ENCODE measurements at regions not wholly inside any gene's neighbourhood (a gene's known extent, or its start where the extent isn't known, plus 50 kb on each side); places are given as distances from the start of the nearest gene placed in this dataset.

DNA sequence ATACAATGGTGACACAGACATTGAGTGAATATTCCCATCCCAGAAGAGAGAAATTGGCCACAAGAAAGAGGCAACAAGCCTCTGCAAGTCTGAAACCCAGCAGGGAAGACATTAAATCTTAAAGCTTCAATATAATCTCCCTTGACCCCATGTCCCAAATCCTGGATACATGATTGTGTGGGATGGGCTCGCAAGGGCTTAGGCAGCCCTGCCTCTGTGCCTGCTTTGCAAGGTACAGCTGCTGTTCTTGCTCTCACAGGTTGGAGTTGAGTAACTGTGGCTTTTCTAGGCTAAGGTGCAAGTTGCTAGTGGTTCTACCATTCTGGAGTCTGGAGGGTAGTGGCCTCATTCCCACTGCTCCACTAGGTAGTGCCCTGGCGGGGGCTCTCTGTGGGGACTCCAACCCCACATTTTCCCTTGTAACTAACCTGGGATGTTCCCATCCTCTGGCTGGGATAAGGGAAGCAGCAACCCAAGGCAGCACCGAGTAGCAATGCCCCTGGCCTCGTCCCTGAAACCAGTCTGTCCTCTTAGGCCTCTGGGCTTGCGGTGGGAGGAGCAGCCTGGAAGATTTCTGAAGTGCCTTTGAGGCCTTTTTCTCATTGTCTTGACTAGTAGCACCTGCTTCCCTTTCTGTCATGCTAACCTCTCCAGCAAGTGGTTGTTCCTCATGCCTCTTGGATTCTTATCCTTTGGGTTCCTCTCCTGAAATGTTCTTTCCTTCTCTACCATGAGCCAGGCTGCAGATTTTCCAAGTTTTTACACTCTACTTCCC, 90.0 kb downstream of the FAM174B start:
- DNase-seq, result no peak

DNA sequence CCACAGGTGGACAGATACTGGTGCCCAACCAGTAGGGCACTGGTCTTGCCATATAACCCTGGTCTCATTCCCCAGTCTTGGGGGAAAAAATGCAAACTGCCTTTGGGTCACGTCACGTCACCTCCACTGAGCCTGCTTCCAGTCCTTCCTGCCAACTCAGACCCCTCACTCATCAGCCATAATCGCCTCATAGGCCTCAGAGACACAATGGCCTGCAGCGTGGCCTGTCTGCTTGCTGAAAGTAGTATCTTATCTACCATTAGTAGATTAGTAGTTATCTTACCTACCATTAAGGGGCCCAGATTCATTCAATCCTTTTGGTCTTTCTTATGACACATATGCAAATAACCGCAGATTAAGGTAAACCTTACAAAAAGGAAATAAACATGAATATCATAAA, 93.8 kb downstream of the FAM174B start:
- no peak for DNase-seq

DNA sequence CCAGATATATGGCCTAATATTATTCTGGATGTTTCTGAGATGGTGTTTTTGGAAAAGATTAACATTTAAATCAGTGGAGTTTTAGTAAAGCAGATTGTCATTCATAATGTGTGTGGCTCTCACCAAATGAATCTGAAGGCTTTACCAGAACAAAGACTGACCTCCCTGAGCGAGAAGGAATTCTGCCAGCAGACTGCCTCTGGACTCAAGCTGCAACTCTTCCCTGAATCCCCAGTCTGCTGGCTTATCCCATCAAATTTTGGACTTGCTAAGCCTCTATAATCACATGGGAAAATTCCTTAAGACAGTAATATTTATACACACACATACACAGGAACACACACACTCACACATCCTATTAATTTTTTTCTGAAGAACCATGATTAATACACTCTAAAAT, 102.3 kb downstream of the FAM174B start:
- DNase-seq, result no peak

DNA sequence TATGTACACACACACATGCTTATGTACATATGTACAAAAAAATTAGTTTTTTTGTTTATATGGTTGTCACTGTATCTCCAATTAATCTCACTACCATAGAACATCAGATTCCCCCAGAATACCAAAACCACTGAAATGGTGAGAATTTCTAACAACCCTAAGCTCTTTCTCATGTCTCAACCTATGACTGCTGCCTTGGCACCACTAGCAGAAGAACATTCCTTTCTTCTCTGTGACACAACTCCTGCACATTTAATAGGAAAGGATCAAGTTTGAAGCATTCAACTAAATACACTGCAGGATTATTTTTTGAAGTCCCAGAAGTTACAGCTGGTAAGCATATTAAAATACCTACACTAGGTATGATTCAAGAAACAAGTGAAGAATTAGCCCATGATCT, 109.6 kb downstream of the FAM174B start:
- DNase-seq, result no peak

DNA sequence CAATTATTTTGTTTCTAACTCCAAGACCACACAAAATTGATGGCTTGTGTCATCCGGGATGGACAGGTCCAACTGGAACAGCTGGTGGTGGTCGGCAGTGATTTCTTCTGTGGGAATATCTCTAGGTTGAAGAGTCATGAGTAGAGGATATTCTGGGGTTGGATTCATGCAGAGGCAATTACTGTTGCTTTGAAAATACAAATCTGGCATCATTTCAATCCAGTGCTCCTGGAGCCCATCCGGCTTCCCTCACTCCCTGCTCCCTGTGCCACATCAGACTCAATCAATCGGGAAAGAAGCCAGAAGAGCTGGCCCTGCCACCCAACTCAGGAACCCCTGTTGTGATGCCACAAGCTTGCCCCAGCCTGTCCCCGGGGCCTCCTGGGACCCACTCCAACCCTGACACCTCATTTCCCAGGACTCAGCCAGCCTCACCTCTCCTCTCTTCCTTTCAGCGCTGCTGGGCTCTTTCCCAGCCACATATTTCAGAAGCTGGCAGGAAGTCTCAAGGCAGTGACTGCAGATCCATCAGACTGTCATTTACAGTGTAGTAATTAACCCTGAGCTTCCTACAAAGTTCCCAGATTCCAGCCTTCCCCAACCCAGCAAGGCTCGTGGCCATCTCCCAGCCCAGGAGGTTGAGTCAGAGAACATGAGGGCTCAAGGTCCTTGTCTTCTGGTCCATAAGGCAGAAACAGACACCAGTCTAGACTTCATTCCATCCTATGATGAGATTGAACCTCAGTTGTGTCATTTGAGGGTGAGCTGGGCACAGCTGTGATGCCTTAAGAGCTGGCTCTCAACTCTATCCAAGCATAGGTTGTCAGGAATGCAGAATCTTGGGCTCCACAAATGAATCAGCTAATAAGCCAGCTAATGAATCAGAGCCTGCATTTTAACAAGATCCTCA, 114.0 kb downstream of the FAM174B start:
- DNase-seq, result no peak

DNA sequence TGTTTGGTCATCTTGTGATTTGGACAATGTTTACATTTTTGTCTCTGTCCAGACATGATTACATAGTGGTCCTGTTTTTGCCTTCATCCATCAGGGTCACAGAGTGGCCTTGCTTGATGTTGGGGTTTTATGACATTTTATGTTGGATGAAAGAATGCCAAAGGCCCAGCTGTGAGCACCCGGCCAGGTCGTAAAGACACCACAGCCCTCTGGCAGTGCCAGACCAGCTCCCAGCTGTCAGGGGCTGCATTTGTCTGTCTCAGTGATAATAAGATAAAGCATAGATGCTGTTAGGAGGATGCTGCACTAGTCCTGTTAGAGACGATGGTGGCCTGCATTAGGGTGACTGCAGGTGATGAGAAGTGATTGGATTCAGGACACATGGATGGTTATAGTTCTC, 117.5 kb downstream of the FAM174B start:
- no peak for DNase-seq

DNA sequence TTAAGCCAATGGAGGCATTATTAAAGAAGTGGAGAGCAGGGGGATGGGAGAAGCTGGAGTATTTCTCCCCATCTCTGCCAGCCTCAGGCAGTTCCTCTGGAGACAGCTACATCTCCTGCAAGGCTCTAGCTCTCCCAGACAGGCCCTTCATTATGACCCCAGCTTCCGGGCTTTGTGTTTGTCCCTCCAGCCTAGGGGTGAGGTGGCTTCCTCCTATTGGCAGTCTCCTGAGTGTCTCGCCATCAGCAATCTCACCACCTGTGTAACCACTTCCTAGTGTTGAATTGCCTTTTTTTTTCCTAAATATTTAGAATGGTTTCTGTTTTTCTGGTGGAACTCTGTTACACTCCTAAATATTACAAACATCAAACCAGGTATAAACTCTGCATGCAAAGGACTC, 122.3 kb downstream of the FAM174B start:
- no peak for DNase-seq

DNA sequence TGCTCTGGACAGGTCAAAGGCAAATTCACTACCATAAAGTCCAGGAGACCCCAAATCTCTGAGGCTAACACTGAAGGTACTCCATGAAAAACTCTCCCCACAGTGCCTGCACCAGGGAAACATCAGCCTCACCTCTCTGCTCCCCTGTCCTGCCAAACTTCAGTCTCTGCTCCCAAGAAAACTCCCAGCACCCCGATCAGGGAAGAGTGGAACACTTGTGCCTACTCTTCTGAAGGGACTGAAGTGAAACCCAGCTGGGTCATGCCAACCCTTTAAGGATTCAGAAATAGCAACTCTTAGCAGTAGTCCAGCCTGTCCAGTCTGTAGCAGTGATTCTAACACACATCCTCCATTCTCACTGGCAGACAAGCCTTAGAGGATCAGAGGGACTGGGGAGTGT, 124.2 kb downstream of the FAM174B start:
- no peak for DNase-seq

DNA sequence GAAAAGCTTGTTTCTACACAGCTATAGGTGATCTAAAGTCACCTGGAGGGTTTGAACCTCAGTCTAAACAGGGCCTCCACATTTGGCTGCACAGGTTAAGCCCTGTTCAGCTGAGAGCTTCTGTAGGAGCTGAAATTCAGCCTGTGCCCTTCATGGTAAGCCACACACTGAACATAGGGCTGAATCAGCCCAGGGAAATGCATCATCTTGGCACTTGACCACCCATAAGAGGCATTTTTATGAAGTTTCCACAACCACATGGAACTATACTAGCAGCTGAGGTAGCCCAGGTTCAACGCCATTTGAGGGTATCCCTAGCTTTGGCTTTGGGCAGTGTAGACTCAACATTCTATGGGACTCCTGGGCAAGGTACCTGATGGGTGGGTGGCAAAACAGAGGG, 126.8 kb downstream of the FAM174B start:
- no peak for DNase-seq

DNA sequence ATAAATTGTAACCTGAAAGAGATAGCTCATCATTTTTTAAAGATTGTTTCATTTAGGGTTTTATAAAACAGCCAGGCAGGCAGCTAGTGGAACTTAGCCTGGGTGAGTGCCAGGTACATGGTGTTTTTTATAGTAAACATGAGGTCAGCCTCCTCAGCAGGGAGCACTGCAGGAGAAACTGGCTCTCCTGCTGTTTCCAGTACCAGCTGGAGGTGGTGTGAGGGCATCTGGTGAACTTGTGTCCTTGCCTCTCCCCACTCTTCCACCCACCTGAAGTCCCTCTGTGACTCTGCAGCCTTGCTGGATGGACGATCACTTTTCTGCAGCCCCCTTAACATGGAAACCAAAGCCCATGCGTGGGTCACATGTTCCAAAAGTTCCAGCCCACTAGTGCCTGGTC, 128.4 kb downstream of the FAM174B start:
- no peak for DNase-seq

DNA sequence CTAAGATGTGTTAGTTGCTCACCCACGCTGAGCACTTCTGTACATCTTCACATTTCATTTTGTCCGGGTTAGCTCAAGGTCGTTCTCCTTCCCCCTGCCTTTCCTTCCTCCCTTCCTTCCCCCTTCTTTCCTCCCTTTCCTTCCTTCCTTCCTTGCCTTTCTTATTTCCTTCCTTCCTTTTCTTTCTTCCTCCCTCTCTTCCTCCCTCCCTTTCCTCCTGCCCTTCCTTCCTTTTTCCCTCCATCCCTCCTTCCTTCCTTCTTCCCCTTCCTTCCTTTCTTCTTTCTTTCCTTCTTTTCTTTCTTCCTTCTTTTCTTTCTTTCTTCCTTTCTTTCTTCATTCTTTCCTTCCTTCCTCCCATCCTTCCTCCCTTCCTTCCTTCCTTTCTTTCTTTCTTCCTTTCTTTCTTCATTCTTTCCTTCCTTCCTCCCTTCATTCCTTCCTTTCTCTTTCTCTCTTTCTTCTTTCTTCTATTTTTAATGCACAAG, 129.8 kb downstream of the FAM174B start:
- DNase-seq, result no peak

DNA sequence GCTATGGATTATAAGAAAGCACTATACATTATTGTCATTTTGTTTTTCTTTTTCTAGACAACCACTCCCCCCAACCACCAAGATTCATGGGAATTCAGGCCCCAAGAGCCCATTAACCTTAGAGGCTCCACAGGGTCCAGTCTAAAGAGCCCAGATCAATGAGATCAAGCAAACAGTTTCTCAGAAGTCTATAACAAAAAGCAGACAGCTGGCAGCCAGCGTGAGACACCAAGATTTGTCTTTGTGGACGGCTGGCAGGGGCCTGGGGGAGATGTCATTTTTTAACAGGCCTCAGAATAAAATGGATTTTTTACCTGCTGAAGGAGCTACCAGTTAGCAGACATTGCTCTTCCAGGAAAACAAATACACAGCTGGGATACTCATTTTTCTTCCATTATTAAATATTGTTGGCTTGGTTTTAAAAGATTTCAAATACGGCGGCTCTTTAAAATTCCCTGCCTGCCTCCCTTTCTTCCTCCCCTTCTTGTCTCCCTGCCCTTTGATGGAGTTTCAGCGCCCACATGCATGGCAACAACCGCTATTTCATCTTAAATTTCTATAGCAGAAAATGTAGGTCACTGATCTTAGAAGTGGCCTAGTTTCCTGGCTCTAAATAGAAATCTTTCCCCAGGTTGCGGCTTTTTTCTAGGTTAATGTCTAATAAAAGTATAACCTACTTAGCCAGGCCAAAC, 130.6 kb downstream of the FAM174B start:
- DNase-seq, result no peak

DNA sequence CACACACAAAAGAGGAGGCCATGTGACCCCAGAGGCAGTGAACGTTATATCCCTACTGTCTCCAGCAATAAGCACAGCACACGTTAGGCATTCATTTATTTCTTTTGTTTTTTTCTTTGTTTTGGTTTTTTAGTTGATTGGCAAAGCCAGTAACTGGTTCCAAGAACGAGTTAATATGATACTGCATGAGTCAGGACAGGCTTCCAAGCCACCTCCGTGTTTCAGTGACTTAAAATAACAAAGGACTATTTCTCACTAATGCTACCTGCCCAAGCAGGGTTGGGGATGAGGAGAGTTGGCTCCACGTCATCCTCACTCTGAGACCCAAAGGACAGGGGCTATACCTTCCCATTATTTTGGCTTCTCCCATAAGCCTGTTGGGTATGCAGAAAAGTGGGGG, 130.5 kb downstream of the ST8SIA2 start:
- DNase-seq, result no peak

DNA sequence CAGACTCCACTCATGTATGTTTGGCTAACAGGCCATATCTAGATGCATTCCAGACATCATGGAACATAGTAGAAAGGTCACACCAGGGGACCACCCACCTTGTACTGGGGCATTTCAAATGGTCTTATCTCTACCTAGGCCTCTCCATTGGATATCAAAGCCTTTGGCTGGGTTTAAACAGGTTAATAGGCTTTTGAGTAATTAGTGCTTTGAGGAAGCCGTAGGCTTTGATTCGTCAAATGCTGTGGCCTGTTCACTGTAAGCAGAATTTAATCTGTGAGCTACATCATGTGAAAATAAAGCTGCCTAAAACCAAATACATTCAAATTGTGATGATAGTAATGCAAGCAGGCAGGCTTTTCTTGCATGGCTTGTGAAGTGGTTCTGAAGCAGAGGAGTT, 129.5 kb downstream of the ST8SIA2 start:
- DNase-seq, result no peak

DNA sequence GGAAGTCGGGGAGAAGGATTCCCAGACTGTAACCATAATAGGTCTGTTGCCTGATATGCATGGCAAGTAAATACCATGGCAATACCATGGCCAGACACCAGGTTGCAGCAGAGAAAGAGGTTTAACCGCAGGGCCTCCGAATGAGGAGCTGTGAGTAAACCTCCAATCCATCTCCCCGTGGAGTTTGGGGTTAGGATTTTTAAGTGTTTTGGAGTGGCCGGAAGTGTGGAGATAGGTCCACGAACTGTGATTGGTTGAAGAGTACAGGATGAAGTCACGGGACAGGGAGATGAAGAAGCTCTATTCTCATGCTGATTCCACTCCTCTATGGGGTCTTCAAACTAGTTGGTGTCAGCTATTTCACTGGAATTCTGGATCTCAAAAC, 127.9 kb downstream of the ST8SIA2 start:
- peak; percentile 36 for DNase-seq

DNA sequence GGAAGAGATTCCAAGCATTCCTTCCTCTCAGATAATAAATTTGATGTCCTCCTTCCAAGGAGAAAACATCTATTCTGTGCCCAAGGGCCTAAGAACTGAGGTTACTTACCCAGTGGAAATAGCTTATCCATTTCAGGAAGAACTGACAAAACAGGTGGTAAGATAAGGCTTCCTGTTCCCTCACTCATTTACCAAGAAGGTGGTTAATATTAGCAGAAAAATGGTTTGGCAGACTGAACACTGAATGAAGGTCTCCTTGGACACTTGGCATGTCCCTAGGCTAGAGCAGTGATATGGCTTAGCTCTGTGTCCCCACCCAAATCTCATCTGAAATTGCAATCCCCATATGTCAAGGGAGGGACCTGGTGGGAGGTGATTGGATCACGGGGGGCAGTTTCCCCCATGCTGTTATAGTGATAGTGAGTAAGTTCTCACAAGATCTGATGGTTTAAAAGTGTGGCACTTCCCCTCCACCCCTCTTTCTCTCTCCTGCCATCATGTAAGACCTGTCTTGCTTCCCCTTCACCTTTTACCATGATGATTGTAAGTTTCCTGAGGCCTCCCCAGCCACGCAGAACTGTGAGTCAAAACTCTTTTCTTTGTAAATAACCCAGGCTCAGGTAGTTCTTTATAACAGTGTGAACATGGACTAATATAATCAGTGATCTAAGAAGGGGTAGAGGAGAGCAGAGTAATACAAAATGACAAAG, 127.4 kb downstream of the ST8SIA2 start:
- DNase-seq, result no peak

DNA sequence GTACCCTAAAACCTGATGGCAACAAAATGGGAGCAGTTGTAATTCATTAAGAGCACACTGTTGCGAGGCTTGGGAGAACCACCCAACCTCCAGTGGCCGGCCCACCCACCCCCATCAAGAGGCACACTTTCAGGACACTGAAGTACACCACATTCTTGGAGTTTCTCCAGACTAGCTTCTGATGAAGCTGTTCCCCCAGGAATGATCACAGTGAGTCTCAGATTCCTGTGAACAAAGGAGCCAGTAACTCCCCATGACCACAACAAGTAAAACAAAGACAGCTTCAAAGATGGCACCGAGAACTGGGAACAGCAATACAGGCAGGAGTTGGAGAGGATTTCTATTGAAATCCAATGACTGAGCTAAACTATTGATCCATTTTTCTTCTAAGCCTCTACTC, 126.0 kb downstream of the ST8SIA2 start:
- DNase-seq, result no peak
